ENCODE measurements at regions not wholly inside any gene's neighbourhood (a gene's known extent, or its start where the extent isn't known, plus 50 kb on each side); places are given as distances from the start of the nearest gene placed in this dataset.

DNA sequence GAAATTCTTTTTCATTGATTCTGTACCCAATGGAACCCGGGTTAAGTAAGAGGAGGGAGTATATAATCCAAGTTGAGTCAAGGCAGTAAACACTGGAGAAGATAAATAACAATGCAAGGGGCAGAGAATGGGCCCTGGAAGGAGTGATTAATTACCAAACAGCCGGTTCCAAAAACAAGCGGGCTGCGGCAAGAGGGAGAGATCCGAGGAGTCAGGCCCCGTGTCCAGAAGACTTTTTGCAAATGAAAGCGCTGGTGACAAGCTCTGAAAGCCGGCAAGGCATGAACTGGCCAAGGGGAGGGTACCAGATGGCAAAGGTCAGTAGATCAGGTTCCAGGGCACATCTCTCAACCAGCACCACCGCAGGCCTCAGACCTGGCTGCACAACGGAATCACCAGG, 294.9 kb downstream of the BCOR start:
- WGBS, 5 donors: 67 to 89% (median 77%) methylated on average over 10 of the region's 10 CpGs
- Histone ChIP-seq H3K9me3 (no peaks in the 10 kb centered on the region), H3K27me3 (replicated peaks in 1 of 7) (no peaks in the 10 kb centered on the region), H3K4me1 (peaks cover 0 to under 1% (median 0%) of the 10 kb centered on the region in 6 donors), H3K27ac (peak overlapping the region in 1 of 8 donors; percentile 11), H3K36me3 (no peaks in the 10 kb centered on the region), H3K4me3 (no peak overlapping the region)
- TF ChIP-seq POLR2AphosphoS5 (IDR thresholded peaks at IDR 0.05): no peak
- no peak for TF ChIP-seq CTCF (IDR thresholded peaks at IDR 0.05 in 8 of 11, conservative IDR thresholded peaks at IDR 0.05 in 3 of 11)
- no peak for TF ChIP-seq POLR2A (IDR thresholded peaks at IDR 0.05)
- intact Hi-C loops (cut with DNase I; ENCODE audit: low total_unique reads): no loop called here
- no peak for DNase-seq

DNA sequence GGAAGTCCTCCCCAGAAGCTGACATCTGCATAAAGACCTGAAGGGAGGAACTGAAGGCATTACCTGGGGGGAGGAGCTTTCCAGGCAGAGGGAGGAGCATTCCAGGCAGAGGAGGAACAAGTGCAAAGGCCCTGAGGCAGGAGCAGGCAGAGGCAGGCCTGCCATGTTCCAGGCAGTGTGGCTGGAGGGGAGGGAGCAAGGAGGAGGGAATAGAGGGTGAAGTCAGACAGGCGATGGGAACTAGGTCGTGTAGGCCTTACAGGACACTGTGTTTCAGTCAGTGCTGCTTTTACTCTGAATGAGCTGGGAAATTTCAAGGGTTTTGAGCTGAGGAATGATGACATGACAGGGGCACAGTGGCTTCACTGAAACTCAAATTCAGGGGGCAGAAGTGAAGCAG, 292.7 kb downstream of the BCOR start:
- Histone ChIP-seq H3K27ac (no peak overlapping the region), H3K4me1 (peaks cover 0 to 19% (median 8%) of the 10 kb centered on the region in 6 donors), H3K36me3 (no peaks in the 10 kb centered on the region), H3K4me3 (no peak overlapping the region), H3K27me3 (replicated peaks in 1 of 7) (no peaks in the 10 kb centered on the region), H3K9me3 (no peaks in the 10 kb centered on the region)
- 75 to 94% (median 88%) methylated on average over 2 of the region's 2 CpGs for WGBS, 5 donors
- intact Hi-C loops (cut with DNase I; ENCODE audit: low total_unique reads): no loop called here
- TF ChIP-seq CTCF (IDR thresholded peaks at IDR 0.05 in 8 of 11, conservative IDR thresholded peaks at IDR 0.05 in 3 of 11) (no peak), POLR2A (IDR thresholded peaks at IDR 0.05) (no peak), POLR2AphosphoS5 (IDR thresholded peaks at IDR 0.05) (no peak)
- no peak for DNase-seq

GRCh38 chrX:39805825-39806224, 291.9 kb downstream of the BCOR start:
- Histone ChIP-seq H3K36me3 (no peaks in the 10 kb centered on the region), H3K27me3 (replicated peaks in 1 of 7) (no peaks in the 10 kb centered on the region), H3K9me3 (no peaks in the 10 kb centered on the region), H3K4me3 (no peak overlapping the region), H3K27ac (no peak overlapping the region), H3K4me1 (peaks cover 0 to 19% (median 8%) of the 10 kb centered on the region in 6 donors)
- WGBS, 5 donors: 70 to 96% (median 91%) methylated on average over 5 of the region's 5 CpGs
- intact Hi-C loops (cut with DNase I; ENCODE audit: low total_unique reads): no loop called here
- no peak for DNase-seq
- TF ChIP-seq CTCF (IDR thresholded peaks at IDR 0.05 in 8 of 11, conservative IDR thresholded peaks at IDR 0.05 in 3 of 11): no peak
- no peak for TF ChIP-seq POLR2AphosphoS5 (IDR thresholded peaks at IDR 0.05)
- TF ChIP-seq POLR2A (IDR thresholded peaks at IDR 0.05): no peak

DNA sequence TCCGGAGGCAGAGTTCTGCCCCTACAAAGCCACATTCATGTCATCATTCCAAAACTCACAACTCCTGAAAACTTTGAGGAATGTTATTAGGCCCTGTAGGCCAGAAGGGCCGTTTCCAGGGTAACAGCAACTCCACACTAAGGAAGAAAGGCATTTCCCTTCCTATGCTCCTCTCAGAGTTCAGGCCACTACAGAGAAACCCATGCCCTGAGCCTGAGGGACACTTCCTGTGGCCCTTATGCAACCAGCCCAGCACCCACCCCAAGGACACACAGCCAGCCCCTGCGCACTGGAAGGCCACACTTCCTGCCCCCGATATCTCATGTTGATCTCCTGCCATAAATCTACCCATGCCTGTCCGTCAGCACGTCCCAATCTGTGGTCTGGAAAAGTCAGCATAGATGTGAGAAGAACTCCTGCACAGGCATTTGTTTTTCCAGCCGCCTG, 289.3 kb downstream of the BCOR start:
- Histone ChIP-seq H3K27ac (peak overlapping the region in 6 of 8 donors; percentile 13 to 76 (median 62)), H3K9me3 (no peaks in the 10 kb centered on the region), H3K27me3 (replicated peaks in 1 of 7) (no peaks in the 10 kb centered on the region), H3K4me1 (peaks cover 0 to 19% (median 8%) of the 10 kb centered on the region in 6 donors), H3K4me3 (no peak overlapping the region), H3K36me3 (no peaks in the 10 kb centered on the region)
- intact Hi-C loops (cut with DNase I; ENCODE audit: low total_unique reads): no loop called here
- no peak for DNase-seq
- 28 to 55% (median 33%) methylated on average over 3 to 7 of the region's 7 CpGs for WGBS, 5 donors
- TF ChIP-seq POLR2AphosphoS5 (IDR thresholded peaks at IDR 0.05): peak; percentile 54 to 79 (median 73)
- no peak for TF ChIP-seq CTCF (IDR thresholded peaks at IDR 0.05 in 8 of 11, conservative IDR thresholded peaks at IDR 0.05 in 3 of 11)

Data from spleen (tissue), 11 donors.